ENCODE measurements at regions not wholly inside any gene's neighbourhood (a gene's known extent, or its start where the extent isn't known, plus 50 kb on each side); places are given as distances from the start of the nearest gene placed in this dataset.
A peak's percentile ranks its signal among the peaks of the same experiment; 100 is the strongest.

DNA sequence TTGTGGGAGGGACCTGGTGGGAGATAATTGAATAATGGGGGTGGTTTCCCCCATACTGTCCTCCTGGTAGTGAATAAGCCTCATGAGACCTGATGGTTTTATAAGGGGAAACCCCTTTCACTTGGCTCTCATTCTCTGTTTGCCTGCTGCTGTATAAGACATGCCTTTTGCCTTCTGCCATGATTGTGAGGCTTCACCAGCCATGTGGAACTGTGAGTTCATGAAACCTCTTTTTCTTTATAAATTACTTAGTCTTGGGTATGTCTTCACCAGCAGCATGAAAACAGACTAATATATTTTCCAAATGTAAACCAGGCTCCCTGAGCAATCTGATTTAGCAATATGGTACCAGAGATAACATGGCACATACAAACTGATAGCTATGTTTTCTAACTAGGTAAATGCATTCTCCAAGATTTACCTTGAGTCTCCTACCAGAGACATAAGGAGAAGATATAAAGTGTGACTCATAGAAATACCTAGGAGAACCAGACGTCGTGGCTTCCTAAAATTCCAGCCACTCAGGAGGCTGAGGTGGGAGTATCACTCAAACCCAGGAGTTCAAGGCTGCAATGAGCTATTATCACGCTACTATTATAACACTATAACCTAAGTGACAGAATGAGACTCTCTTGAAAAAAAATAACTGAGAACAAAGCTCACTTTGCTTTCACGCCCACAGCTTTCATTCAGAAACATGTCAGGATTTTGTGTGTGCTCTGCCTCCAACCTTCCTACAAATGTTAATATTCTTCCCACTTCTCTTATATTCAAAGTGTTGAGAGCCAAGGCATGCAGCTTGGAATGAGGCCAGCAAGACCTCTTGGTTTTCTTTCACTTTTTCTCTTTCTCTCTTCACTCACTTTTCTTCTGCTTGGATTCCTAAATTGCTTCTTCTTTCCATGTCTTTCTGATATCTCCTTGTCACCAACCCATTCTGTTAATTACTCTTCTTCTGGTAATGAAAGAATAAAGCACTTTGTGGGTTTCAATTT lies 263.9 kb upstream of the UBE2E3 start:
- POLR2A ChIA-PET, result no interaction called here
- CTCF ChIA-PET, result interaction anchor here (1.8 kb wide), 1 partner anchor 9 kb away, joined by 4 read pairs; no protein-coding TSS in a partner anchor
- H3K27ac ChIP-seq (ENCODE audit: low read depth, low read length), result no peak overlapping the region
- no peak for DNase-seq (ENCODE audit: low read depth, low spot score)
- H3K27me3 ChIP-seq (ENCODE audit: control insufficient read depth, insufficient read depth, low read length), result no peaks in the 10 kb centered on the region
- TF ChIP-seq, protein P1, sequence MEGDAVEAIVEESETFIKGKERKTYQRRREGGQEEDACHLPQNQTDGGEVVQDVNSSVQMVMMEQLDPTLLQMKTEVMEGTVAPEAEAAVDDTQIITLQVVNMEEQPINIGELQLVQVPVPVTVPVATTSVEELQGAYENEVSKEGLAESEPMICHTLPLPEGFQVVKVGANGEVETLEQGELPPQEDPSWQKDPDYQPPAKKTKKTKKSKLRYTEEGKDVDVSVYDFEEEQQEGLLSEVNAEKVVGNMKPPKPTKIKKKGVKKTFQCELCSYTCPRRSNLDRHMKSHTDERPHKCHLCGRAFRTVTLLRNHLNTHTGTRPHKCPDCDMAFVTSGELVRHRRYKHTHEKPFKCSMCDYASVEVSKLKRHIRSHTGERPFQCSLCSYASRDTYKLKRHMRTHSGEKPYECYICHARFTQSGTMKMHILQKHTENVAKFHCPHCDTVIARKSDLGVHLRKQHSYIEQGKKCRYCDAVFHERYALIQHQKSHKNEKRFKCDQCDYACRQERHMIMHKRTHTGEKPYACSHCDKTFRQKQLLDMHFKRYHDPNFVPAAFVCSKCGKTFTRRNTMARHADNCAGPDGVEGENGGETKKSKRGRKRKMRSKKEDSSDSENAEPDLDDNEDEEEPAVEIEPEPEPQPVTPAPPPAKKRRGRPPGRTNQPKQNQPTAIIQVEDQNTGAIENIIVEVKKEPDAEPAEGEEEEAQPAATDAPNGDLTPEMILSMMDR (IDR thresholded peaks at IDR 0.05; ENCODE audit: low read depth, low read length), result no peak
- no peaks in the 10 kb centered on the region for H3K9me3 ChIP-seq (ENCODE audit: control insufficient read depth, insufficient read depth, low read length)
- H3K4me3 ChIP-seq (ENCODE audit: low read depth, low read length), result no peak overlapping the region

DNA sequence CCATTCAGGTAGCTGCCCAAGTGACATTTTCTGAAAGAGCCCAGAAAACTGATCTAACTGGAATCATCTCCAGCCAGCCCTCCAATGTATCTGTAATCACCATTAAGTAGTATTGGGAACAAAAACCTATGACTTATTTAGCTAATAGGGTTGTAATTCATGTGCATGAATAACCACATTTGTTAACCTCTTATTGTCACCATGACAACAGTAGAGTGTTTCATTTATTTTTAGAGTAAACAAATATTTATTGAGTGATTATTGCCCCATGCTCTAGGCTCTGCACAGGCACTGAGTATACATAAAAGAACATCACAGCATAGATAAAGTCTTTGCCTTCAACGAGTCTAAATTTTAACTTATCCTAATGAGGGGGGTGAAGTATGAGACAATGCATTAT lies 265.4 kb upstream of the UBE2E3 start:
- Histone ChIP-seq H3K9me3 (ENCODE audit: control insufficient read depth, insufficient read depth, low read length) (no peaks in the 10 kb centered on the region), H3K27ac (ENCODE audit: low read depth, low read length) (no peak overlapping the region), H3K4me3 (ENCODE audit: low read depth, low read length) (no peak overlapping the region), H3K27me3 (ENCODE audit: control insufficient read depth, insufficient read depth, low read length) (no peaks in the 10 kb centered on the region)
- ChIA-PET CTCF (interaction anchor here (1.8 kb wide), 1 partner anchor 10 kb away, joined by 4 read pairs; no protein-coding TSS in a partner anchor), POLR2A (no interaction called here)
- DNase-seq (ENCODE audit: low read depth, low spot score), result no peak
- TF ChIP-seq, protein P1 (IDR thresholded peaks at IDR 0.05; ENCODE audit: low read depth, low read length), result no peak

DNA sequence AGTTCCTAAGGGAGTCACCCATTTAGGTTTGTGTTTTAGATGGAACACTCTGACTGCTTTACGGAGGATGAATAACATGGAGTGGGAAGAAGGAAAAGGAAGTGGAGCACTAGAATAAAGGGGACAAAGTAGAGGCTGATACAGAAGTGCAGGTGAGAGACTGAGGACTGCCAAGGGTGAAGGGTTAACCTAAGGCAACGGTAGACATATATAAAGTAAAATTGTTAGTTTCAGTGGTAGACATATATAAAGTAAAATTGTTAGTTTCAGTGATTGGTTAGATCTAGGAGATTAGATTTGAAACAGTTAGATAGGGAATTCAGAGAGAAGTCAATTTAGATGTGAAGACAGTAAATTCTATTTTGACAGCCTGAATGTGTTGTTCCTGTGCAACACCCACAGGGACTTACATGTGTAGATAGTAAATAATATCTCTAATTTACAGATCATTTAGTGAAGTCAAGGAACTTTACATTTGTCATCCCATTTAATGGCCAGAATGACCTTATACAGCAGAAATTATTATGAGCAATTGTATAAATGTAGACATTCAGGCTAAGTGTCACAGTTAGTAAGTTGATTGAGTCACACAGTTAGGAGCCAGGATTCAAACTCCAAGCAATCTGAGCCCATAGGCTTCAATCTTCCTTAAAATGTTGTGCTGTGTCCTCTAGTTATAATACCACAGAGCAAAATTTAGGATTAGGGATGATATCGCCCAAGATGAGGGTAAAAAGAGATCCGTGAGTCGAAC lies 270.8 kb upstream of the UBE2E3 start:
- ChIA-PET CTCF (no interaction called here), POLR2A (no interaction called here)
- H3K27me3 ChIP-seq (ENCODE audit: control insufficient read depth, insufficient read depth, low read length), result no peaks in the 10 kb centered on the region
- no peak overlapping the region for H3K4me3 ChIP-seq (ENCODE audit: low read depth, low read length)
- H3K9me3 ChIP-seq (ENCODE audit: control insufficient read depth, insufficient read depth, low read length), result no peaks in the 10 kb centered on the region
- H3K27ac ChIP-seq (ENCODE audit: low read depth, low read length), result no peak overlapping the region
- DNase-seq (ENCODE audit: low read depth, low spot score), result no peak
- TF ChIP-seq, protein P1 (IDR thresholded peaks at IDR 0.05; ENCODE audit: low read depth, low read length), result no peak

DNA sequence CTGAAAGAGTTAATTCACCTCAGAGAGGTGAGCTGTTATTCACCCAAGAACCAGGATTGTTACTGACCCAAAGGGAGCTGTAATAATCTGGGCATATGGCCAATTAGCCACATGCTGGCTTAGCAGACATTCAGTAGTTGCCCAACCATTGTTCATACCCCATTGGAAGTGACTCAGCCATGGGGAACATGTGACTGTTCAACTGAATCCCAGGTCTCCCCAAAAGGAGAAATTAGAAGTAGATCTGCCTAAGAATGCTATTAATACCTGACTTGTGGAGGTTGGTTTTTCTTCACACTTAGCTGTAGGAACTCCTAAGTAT lies 272.6 kb upstream of the UBE2E3 start:
- Histone ChIP-seq H3K27me3 (ENCODE audit: control insufficient read depth, insufficient read depth, low read length) (no peaks in the 10 kb centered on the region), H3K9me3 (ENCODE audit: control insufficient read depth, insufficient read depth, low read length) (no peaks in the 10 kb centered on the region), H3K27ac (ENCODE audit: low read depth, low read length) (no peak overlapping the region), H3K4me3 (ENCODE audit: low read depth, low read length) (no peak overlapping the region)
- ChIA-PET CTCF (no interaction called here), POLR2A (no interaction called here)
- DNase-seq (ENCODE audit: low read depth, low spot score), result peak; percentile 61
- TF ChIP-seq, protein P1 (IDR thresholded peaks at IDR 0.05; ENCODE audit: low read depth, low read length), result no peak
